ENCODE measurements at regions not wholly inside any gene's neighbourhood (a gene's known extent, or its start where the extent isn't known, plus 50 kb on each side); places are given as distances from the start of the nearest gene placed in this dataset.

- H3K4me3 Mint-ChIP-seq (ENCODE audit: unreplicated experiment), result no peak overlapping the region
Measured at GRCh38 chr7:19369806-19370205, 224.6 kb upstream of the FERD3L start.

GRCh38 chr7:19369182-19369581 is 224.0 kb upstream of the FERD3L start:
- H3K27ac Mint-ChIP-seq (ENCODE audit: unreplicated experiment), result no peak overlapping the region
- peaks cover 4% of the 10 kb centered on the region for H3K4me1 Mint-ChIP-seq (ENCODE audit: low read depth, unreplicated experiment)
- no peak for DNase-seq
- H3K9me3 Mint-ChIP-seq (ENCODE audit: unreplicated experiment), result no peaks in the 10 kb centered on the region
- H3K27me3 Mint-ChIP-seq (ENCODE audit: unreplicated experiment), result no peaks in the 10 kb centered on the region
- no peak overlapping the region for H3K4me3 Mint-ChIP-seq (ENCODE audit: unreplicated experiment)
- H3K36me3 Mint-ChIP-seq (ENCODE audit: unreplicated experiment), result no peaks in the 10 kb centered on the region
- TF ChIP-seq CTCF (IDR thresholded peaks at IDR 0.05; ENCODE audit: partially characterized antibody, unreplicated experiment), result no peak

More at GRCh38 chr7:19369806-19370205, 224.6 kb upstream of the FERD3L start:
- Mint-ChIP-seq H3K9me3 (ENCODE audit: unreplicated experiment) (no peaks in the 10 kb centered on the region), H3K4me1 (ENCODE audit: low read depth, unreplicated experiment) (peaks cover 4% of the 10 kb centered on the region), H3K36me3 (ENCODE audit: unreplicated experiment) (no peaks in the 10 kb centered on the region), H3K27me3 (ENCODE audit: unreplicated experiment) (no peaks in the 10 kb centered on the region), H3K27ac (ENCODE audit: unreplicated experiment) (no peak overlapping the region)
- no peak for TF ChIP-seq CTCF (IDR thresholded peaks at IDR 0.05; ENCODE audit: partially characterized antibody, unreplicated experiment)
- DNase-seq, result no peak

- Mint-ChIP-seq H3K4me3 (ENCODE audit: unreplicated experiment) (no peak overlapping the region), H3K27me3 (ENCODE audit: unreplicated experiment) (no peaks in the 10 kb centered on the region), H3K36me3 (ENCODE audit: unreplicated experiment) (no peaks in the 10 kb centered on the region), H3K9me3 (ENCODE audit: unreplicated experiment) (no peaks in the 10 kb centered on the region), H3K4me1 (ENCODE audit: low read depth, unreplicated experiment) (peaks cover 4% of the 10 kb centered on the region), H3K27ac (ENCODE audit: unreplicated experiment) (no peak overlapping the region)
- no peak for DNase-seq
- no peak for TF ChIP-seq CTCF (IDR thresholded peaks at IDR 0.05; ENCODE audit: partially characterized antibody, unreplicated experiment)
Measured at GRCh38 chr7:19368491-19368925, 223.3 kb upstream of the FERD3L start.

GRCh38 chr7:19364950-19365349 is 219.7 kb upstream of the FERD3L start:
- Mint-ChIP-seq H3K27ac (ENCODE audit: unreplicated experiment) (no peak overlapping the region), H3K4me1 (ENCODE audit: low read depth, unreplicated experiment) (peaks cover 4% of the 10 kb centered on the region), H3K27me3 (ENCODE audit: unreplicated experiment) (no peaks in the 10 kb centered on the region), H3K9me3 (ENCODE audit: unreplicated experiment) (no peaks in the 10 kb centered on the region), H3K4me3 (ENCODE audit: unreplicated experiment) (no peak overlapping the region), H3K36me3 (ENCODE audit: unreplicated experiment) (no peaks in the 10 kb centered on the region)
- no peak for DNase-seq
- no peak for TF ChIP-seq CTCF (IDR thresholded peaks at IDR 0.05; ENCODE audit: partially characterized antibody, unreplicated experiment)

- H3K4me1 Mint-ChIP-seq (ENCODE audit: low read depth, unreplicated experiment), result no peaks in the 10 kb centered on the region
- no peak for TF ChIP-seq CTCF (IDR thresholded peaks at IDR 0.05; ENCODE audit: partially characterized antibody, unreplicated experiment)
- H3K36me3 Mint-ChIP-seq (ENCODE audit: unreplicated experiment), result no peaks in the 10 kb centered on the region
- no peak overlapping the region for H3K27ac Mint-ChIP-seq (ENCODE audit: unreplicated experiment)
- no peaks in the 10 kb centered on the region for H3K9me3 Mint-ChIP-seq (ENCODE audit: unreplicated experiment)
- no peak for DNase-seq
- no peaks in the 10 kb centered on the region for H3K27me3 Mint-ChIP-seq (ENCODE audit: unreplicated experiment)
- H3K4me3 Mint-ChIP-seq (ENCODE audit: unreplicated experiment), result no peak overlapping the region
Measured at GRCh38 chr7:19362099-19362498, 216.9 kb upstream of the FERD3L start.
